ENCODE measurements at regions not wholly inside any gene's neighbourhood (a gene's known extent, or its start where the extent isn't known, plus 50 kb on each side); places are given as distances from the start of the nearest gene placed in this dataset.

GRCh38 chr5:96067251-96067650, 105.6 kb upstream of the ELL2 start:
- H3K23me2 ChIP-seq (ENCODE audit: low read depth, low read length): peaks cover 2% of the 10 kb centered on the region; the same call in 1 of the 2 replicates
- H3K27me3 ChIP-seq (replicated peaks in 1 of 4; ENCODE audit: control insufficient read depth in 3 of 4, extremely low read depth in 1 of 4, insufficient read depth in 3 of 4, low read length in 3 of 4): no peaks in the 10 kb centered on the region
- H3K18ac ChIP-seq (ENCODE audit: extremely low read depth, low read length): no peak overlapping the region
- no peak overlapping the region for H3K23ac ChIP-seq (ENCODE audit: insufficient read length)
- DNase-seq (ENCODE audit: low read depth in 1 of 2, low spot score in 2 of 2): no peak
- no peak overlapping the region for H3K27ac ChIP-seq (ENCODE audit: low read depth, low read length)
- H4K91ac ChIP-seq (replicated peaks; ENCODE audit: insufficient read length, low read length): no peak overlapping the region
- H4K5ac ChIP-seq (ENCODE audit: insufficient read length, low read depth, low read length): no peak overlapping the region
- H3K9ac ChIP-seq (replicated peaks in 1 of 4; ENCODE audit: extremely low read depth in 1 of 4, low read depth in 3 of 4, low read length in 3 of 4): no peak overlapping the region
- no peak overlapping the region for H3K4ac ChIP-seq (replicated peaks; ENCODE audit: insufficient read length, low read depth, low read length)
- no peak overlapping the region for H2AFZ ChIP-seq (ENCODE audit: low read length)
- no peak for FAIRE-seq
- H2BK12ac ChIP-seq (ENCODE audit: low read depth, low read length): no peak overlapping the region
- H3K4me3 ChIP-seq (ENCODE audit: extremely low read depth in 1 of 4, insufficient read depth in 2 of 4, low read depth in 3 of 4, low read length in 4 of 4): no peak overlapping the region
- no peaks in the 10 kb centered on the region for H3K79me1 ChIP-seq (ENCODE audit: low read depth, low read length)
- CTCF ChIA-PET (ENCODE audit: partially characterized antibody): no interaction called here
- H4K8ac ChIP-seq (ENCODE audit: extremely low read depth, insufficient read depth, low read length): no peak overlapping the region
- 100% methylated on average over 1 of the region's 1 CpG; no CpG with 5 or more reads in 1 of the 2 experiments for WGBS, 2 experiments (ENCODE audit: extremely low coverage in 1 of 2, insufficient coverage in 1 of 2, insufficient read length in 1 of 2, insufficient replicate concordance in 2 of 2, low coverage in 1 of 2, low lambda C conversion rate in 2 of 2, missing lambda C conversion rate in 1 of 2)
- no peak overlapping the region for H3K4me2 ChIP-seq (ENCODE audit: insufficient read depth in 1 of 2, low read depth in 2 of 2, low read length in 2 of 2)
- H3K36me3 ChIP-seq (ENCODE audit: control insufficient read depth in 2 of 4, insufficient read depth in 4 of 4, low read length in 3 of 4): no peaks in the 10 kb centered on the region
- H3K79me2 ChIP-seq (ENCODE audit: control insufficient read depth in 1 of 2, insufficient read depth in 2 of 2, low read length in 2 of 2): no peaks in the 10 kb centered on the region
- no peak overlapping the region for H2BK5ac ChIP-seq (ENCODE audit: low read depth, low read length)
- no peak overlapping the region for H2BK120ac ChIP-seq (replicated peaks; ENCODE audit: low read depth, low read length)
- H3K4me1 ChIP-seq (replicated peaks in 1 of 4; ENCODE audit: control insufficient read depth in 3 of 4, insufficient read depth in 4 of 4, low read length in 3 of 4): peaks cover 0 to 4% (median 0%) of the 10 kb centered on the region in 4 experiments; a peak in 1 of 7 replicates
- no peaks in the 10 kb centered on the region for H3K9me3 ChIP-seq (ENCODE audit: insufficient read depth in 2 of 2, low read depth in 1 of 2, low read length in 1 of 2)
- POLR2A ChIA-PET (ENCODE audit: partially characterized antibody): no interaction called here
- H2BK20ac ChIP-seq (ENCODE audit: low read length): no peak overlapping the region
- no peak overlapping the region for H3K56ac ChIP-seq (replicated peaks; ENCODE audit: insufficient read length, low read depth, low read length)
- H4K20me1 ChIP-seq (replicated peaks in 1 of 2; ENCODE audit: control insufficient read depth in 1 of 2, insufficient read depth in 2 of 2, low read length in 2 of 2): no peaks in the 10 kb centered on the region
- H2BK15ac ChIP-seq (ENCODE audit: low read length): no peak overlapping the region
- H3K14ac ChIP-seq (ENCODE audit: insufficient read length): no peak overlapping the region
- H2AK5ac ChIP-seq (ENCODE audit: low read depth, low read length): no peak overlapping the region
- TF ChIP-seq TAF1 (IDR thresholded peaks at IDR 0.05; ENCODE audit: low read depth, low read length): no peak
- no peak for TF ChIP-seq MAX (IDR thresholded peaks at IDR 0.05)

All from H1 (cell line).